IPS-NIHi11 (cell line): ENCODE measurements at regions not wholly inside any gene's neighbourhood (a gene's known extent, or its start where the extent isn't known, plus 50 kb on each side); places are given as distances from the start of the nearest gene placed in this dataset.
"Not testable (repeated sequence)": the region's sequence is repeated elsewhere in the genome, so short reads cannot be mapped to it uniquely, and the experiment has no call there.

ENCODE experiments used
- DNase-seq: peaks from one replicate; pipeline ENCODE4 v3.0.0; 2012; ENCODE audit warnings: mixed read lengths, low spot score

DNA sequence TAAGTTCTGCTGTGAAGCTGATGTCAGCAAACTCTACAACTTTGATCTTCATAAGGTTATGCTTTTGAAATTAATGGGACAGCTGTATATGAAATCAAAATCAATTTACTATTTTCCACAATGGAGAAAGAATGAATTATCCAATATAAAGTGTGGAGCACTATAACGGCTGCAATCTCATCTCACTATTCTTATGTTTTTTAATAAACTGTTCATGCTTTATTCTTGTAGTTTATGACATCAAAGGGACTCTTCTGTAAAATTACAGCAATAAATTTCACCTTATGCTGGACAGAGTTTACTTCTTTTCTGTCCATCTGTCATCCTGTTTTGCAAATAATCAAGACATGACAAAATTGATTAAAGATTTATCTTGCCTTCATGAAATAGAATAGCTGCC lies 192.5 kb downstream of the TECRL start:
- DNase-seq, result no peak

DNA sequence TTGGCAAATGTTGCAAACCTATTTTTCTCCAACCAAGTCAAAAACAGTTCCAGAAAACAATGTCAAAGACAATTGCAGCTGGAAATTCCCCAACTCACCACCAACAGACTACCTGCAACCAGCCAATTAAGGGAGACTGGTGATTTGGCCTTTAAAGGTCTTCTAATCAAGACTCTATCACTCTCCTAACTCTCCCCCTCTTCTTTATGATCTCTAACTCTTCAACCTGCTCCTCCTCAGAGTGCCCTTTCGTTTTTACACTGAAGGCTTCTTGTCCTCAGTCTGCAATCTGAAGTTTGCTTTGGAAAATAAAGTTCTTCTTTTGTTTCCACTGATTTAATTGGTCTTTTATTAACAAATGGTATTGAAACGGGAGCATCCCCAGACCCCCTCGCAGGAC lies 203.9 kb downstream of the TECRL start:
- DNase-seq, result no peak

DNA sequence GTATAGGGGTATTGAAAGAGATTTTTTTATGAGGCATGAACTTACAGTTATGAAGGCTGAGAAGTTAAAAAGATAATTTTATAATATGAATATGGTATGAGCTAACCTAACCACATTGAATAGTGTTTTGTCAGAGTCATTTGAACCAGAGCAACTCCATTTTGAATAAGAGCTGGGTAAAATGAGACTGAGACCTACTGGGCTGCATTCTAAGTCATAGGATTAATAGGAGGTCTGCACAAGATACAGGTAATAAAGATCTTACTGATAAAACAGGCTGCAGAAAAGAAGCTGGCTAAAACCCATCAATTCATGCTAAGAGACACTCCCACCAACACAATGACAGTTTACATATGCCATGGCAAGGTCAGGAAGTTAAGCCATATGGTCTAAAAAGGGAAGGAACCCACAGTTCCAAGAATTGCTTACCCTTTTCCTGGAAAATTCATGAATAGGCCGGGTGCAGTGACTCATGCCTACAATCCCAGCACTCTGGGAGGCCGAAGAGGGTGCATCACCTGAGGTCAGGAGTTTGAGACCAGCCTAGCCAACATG lies 209.2 kb downstream of the TECRL start:
- no peak for DNase-seq

DNA sequence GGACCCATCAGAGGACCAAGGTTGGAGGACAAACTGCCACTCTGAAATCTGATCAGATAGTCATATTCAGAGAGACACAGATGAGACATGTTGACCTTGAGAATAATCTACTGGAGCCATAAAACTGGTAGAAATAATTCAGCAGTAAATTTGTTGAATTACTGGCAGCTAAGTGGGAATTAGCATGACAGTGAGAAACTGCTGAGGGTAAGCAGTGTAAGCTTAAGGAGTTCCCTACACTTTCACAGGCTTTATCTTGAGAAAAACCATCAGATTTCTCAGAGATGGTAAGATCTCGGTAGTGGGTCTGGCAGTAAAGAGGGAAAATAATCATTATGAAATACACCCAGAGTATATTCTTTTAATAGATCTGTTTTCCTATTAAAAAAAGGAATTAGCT lies 213.7 kb downstream of the TECRL start:
- DNase-seq, result no peak

DNA sequence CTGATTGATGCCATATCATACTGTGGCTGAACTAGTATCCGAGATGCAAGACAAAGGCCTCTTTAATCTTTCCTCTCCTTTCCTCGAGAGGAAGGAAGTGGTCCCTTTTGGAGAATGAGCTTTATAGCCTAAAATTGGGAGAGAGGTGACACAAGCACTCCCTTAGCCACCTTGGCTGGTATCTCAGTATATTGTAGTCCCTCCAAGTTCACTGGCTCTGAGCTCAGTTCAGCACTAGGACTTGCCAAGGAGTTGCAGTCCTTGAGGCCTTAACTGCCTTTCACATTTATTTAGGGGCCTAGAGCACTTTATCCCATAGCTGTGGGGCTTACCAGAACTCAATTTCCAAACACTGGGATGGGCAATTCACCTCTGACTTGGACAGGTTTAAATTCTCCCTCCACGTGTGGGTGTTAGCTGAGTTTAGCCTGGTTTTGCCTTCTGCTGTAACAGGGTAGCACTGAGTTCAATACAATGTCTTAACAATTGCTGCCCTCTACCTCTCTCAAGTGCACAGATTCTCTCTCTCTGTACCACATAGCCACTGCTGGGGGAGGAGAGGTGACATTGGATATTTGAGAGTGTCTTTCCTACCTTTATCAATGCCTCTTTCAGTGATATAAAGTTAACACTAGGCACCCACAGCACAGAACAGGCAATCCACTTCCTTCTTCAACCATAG lies 216.4 kb downstream of the TECRL start:
- DNase-seq, result no peak

DNA sequence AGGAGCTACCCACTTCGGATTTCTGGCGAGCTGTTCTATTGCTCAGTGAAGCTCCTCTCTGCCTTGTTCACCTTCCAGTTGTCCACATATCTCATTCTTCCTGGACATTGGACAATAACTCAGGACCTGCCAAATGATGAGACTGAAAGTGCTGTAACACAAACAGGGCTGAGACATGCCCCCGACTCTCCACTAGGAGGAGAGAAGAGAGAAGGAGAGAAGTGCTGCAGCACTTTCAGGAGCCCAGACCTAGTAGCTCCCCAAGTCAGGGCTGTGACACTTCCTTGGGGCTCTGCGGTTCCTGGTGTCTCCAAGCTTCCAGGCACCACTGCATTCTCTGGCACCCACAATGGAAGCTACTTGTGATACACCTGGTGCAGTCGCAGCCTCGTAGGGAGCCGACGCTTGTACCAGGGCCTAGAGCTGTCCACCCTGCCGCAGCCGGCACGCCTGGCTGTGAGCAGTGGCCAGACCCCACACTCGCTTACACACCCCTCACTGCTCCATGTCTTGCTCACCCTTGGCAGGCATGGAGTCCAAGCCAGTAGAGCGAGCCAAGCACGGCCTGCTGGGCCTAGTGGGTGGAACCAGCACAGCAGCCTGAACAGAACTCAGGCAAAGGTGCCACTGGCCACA lies 234.9 kb downstream of the TECRL start:
- DNase-seq, result no peak

DNA sequence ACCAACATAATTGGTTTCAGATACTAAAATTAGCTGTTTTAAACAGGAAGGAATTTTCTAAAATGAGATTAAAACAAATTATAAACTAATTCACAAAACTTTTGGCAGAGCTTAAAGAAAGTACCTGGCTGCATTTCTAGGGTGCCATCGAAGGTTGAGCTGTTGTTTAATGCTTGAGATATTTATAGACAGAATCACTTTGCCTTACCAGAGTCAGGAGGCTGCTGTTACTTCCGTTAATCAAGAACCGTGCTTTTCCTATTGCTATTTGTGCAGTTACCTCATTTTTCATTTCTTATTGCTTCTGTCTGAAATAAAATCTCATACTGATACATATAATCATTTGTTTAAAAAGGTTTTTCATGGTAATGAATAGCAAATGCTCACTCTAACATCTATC lies 242.9 kb downstream of the TECRL start:
- DNase-seq, result no peak

DNA sequence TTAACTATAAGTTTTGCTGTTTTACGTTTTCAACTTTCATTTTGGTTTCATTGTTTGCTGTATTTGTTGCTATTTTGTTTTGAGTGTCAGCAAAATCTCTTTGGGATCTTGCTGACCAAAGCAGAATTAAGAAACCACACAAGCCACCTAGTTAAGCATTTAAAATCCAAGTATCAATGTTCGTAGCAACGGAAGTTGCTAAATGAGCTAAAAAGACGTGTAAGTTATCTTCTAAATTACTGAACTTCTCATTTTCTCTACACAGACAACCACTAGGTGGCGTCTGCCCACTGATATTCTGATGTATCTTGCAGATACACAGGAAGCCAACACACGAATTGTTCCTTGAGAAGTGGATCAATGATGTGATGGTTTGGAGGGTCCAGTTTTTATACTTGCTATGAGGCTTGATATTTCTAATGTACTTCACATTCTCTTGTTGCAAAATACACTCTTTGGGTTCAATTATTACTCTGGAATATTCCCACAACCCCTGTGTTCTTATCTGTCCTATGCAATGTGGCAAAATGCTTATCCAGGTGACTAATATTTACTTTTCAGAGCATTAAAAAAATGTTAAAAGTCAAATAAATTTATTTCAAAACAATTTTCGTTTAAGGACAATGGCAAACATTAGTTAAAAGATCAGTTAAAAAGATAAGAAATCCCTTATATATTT lies 250.5 kb downstream of the TECRL start:
- DNase-seq, result peak; percentile 70

DNA sequence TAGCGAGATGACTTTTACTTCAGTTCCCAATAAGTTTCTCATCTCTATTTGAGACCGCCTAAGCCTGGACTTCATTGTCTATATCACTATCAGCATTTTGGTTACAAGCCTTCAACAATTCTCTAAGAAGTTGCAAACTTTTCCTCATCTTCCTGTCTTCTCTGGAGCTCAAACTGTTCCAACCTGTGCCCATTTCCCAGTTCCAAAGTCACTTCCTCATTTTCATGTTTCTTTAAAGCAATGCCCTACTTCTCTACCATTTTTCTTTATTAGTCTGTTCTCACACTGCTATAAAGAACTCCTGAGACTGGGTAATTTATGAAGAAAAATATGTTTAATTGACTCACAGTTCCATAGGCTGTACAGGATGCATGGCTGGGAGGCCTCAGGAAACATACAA lies 251.9 kb downstream of the TECRL start:
- no peak for DNase-seq

DNA sequence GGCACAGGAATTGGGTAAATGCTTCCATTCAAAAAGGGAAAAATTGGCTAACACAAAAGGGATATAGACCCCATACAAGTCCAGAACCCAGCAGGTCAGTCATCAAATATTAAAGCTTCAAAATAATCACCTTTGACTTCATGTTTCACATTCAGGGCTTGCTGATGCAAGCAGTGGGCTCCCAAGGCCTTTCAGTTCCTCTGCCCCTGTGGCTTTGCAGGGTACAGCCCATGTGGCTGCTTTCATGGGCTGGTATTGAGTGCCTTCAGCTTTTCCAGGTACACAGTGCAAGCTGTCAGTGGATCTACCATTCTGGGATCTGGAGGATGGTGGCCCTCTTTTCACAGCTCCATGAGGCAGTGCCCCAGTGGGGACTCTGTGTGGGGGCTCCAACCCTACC lies 253.0 kb downstream of the TECRL start:
- no peak for DNase-seq

DNA sequence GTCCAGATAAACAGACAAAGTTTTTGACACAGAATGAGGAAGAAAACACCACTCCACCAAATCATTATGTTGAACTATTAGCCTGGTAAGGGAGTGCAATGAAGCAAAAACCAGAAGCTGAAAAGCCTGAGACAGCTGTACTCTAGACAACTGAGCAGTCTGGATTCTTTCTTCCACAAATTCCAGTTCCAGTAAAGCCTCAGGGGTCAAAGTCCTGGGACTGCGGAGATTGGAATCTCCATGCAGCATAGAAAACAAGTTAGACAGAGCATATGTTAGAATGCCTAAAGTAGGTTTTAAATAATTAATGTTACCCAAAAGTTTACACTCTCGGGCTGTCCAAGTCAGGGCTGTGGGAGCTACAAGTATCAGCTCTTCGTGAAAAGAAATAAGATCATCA lies 263.2 kb downstream of the TECRL start:
- no peak for DNase-seq

DNA sequence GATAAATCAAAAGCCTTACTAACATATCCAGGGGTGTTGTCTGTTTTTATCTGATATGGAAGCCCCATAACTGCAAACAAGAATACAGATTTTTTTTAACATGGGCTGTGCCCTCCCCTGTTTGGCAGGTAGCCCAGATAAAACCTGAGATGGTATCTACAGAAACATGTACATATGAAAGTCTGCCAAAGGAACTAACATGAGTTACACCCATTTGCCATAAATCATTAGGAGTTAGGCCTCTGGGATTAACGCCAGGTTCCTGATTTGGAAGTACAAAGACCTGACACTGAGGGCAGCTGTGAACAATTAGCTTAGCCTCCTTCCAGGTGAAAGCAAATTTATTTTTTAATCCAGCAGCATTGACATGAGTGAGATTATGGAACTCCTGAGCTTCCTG lies 264.3 kb downstream of the TECRL start:
- peak; percentile 17 for DNase-seq

DNA sequence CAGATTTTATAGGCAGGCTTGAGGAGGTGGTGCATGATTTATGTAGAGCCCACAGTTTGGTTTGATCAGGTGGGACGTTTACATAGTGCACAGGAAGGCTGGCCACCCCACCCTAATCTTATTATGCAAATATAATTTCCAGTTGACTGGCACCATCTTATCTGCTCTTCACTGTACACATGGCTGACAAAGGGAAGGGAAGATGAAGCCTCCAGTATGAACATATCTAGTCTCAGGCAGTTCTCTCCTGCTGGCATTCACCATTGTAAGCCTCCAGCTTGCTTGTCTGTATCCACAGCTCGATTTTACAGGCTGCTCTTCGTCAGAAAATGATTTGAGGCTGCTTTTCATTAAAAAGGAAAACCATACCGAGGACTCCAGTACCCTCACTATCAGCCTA lies 278.3 kb downstream of the TECRL start:
- DNase-seq, result no peak

DNA sequence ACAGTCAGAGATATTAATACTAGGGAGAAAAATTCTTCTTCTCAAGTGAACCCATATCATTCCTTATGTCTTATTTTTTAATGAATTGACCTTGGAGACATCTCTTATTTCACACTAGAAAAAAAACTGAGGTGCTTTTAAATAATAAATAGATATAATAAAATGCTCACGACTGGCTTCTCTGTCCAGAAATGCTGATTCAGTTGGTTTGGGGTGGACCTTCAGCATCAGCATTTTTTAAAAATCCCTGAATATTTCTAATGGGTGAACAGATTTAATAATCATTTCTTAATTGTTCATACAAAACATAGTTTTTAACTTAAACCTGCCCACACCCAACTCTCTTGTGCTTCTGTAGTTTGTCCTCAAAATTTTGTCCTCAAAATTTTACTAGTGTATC lies 283.9 kb downstream of the TECRL start:
- DNase-seq, result no peak

DNA sequence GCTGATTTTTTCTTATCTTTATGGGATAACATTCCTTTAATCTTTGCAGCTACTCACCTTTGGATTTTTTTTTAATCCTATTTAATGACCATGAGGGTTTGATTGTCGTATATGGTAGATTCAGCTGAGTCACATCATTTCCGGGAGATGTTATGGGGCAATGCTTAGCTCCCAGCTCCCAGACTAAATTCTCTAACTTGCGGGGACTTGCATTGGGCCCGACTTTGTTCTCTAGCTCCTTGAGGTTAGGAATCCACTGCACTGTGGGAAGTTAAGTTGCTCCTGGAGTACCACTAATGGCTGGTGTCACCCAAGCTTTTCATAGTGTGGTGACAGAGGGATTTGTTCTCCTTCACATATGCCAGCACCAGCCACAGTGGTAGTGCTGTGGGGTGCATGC lies 287.4 kb downstream of the TECRL start:
- DNase-seq, result no peak

DNA sequence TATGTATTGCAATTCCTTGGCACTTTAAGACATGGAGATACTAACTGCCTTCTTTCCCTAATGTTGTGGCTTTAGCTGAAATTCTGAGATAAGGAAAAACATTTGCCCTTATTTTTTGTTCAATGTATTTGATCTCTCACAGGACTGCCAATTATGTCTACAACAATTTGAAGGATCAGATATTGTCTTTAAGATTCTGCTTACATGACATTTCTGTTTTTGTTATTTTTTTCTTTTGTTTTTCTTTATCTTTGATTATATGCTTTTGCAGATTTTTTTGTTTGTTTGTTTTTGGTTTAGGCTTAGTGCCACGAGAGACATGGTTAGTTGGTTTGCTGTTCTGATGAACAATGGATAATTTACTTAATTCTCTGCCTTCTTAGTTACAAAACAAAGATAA lies 303.3 kb downstream of the TECRL start:
- no peak for DNase-seq

DNA sequence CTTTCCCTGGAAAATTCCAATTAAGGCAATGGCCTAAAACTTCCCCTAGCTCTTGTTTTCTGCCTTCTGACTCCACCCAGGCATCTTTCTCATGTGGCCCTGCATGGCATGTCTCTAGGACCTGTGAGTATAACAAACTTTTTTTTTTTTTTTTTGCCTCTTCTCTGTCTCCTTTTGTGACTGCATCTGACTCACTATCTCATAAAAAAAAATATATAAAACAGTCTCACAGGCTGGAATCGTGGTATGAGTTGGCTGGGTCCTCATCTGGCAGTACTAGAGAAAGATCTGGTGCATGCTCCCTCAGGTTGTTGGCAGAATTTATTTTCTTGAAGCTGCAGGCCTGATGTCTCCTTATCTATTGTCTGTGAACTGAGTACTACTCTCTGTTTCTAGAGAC lies 313.9 kb downstream of the TECRL start:
- no peak for DNase-seq

DNA sequence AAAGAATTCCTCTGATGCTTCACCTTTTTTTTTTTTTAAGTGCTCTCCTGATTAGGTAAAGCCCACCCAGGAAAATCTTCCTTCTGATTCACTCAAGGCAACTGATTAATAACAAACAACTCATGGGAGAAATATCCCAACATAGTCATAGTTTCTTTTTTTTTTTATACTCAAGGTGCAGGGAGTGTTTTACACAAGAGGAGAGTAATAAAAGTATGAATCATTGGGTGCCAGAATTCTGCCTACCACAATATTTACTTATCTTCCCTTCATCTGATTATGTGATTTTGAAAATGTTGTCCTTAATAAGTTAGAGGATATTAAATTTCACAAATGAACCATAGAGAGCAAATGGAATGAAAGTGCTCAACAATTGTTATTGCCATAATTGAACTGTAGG lies 329.9 kb downstream of the TECRL start:
- DNase-seq, result no peak

DNA sequence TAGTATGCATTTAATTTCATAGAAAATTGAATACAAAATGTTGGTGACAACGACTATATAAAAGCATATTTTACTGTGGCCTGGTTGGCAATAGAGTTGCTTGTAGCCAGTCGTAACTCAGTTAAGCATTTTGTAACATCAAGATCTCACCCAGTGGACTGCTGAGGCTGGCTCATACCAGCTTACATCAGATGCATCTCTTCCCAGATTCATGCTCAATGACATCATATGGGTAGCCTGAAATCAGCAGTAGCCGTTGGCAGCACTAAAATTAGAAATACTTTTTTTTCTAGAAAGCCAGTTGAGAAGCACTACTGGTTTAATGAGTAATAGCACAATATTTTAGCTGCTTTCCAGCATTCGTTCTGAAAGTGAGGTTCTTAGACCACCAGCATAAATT lies 341.2 kb downstream of the TECRL start:
- no peak for DNase-seq

DNA sequence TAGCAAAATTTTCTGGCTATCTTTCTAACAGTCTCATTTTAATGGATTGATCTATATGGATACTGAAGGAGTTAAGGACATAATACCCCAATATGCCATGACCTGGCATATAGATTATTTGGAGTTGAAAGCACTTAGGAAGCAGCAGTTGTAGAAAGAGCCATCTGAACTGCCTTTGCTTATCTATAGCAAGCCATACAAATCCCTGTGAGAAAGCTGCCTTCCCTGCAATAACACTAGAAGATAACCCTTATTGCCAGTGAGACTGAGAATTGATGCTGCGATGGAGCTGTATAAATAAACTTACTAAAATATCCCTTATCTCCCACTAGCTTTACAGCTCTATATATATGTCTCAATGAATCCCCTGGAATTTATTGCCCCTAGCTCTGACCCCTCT lies 346.3 kb downstream of the TECRL start:
- no peak for DNase-seq

DNA sequence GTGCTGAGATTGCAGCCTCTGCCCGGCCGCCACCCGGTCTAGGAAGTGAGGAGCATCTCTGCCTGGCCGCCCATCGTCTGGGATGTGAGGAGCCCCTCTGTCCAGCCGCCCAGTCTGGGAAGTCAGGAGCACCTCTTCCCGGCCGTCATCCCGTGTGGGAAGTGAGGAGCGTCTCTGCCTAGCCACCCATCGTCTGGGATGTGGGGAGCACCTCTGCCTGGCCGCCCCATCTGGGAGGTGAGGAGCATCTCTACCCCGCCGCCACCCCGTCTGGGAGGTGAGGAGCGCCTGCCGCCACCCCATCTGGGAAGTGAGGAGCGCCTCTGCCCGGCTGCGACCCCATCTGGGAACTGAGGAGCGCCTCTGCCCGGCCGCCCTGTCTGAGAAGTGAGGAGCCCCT lies 372.2 kb downstream of the TECRL start:
- DNase-seq, result not testable (repeated sequence)

DNA sequence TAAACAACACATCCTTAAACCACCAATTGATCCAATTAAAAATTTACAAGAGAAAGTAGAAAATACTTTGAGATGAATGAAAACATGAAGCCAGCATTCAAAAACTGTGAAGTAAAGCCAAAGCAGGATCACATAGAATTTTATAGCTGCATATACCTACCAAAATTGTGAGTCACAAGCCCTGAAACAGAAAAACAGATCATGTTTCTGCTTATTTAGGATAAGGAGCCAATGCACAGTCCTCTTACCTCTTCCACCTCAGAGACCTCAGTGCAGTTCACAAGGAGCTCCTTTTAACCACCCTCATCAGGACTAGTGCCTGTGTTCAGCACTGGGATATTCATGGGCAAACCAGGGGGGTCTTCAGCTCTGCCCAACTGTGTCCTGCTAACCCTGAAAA lies 386.7 kb downstream of the TECRL start:
- DNase-seq, result no peak

DNA sequence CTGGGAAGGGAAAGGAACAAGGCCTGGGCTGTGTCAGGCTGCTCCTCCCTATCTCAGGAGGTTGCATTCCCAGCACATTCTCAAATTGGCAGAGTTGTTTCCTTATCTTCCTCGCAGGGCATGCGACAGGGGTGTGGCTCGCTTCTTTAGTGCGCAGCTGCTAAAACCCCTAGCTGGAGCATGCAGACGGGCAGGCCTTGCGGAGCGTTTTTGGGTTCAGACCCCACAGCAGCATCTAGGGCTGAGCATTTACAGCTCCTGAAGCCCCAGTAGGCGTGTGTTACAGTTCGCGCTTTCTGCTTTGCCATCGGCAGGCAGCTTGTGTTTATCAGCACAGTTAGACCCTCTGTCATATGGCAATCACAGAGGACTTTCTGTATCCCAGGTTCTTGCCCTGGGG lies 392.4 kb downstream of the TECRL start:
- DNase-seq, result no peak
